Muscle layer of colon (tissue), 2 donors: ENCODE measurements at regions not wholly inside any gene's neighbourhood (a gene's known extent, or its start where the extent isn't known, plus 50 kb on each side); places are given as distances from the start of the nearest gene placed in this dataset.

Experiments used
- H3K27ac ChIP-seq: one replicate; pipeline ENCODE4 v1.7.0; 2013; ENCODE audit warnings: low read depth, mild to moderate bottlenecking, low read length, moderate library complexity
- H3K27me3 ChIP-seq, 2 donors: one replicate each; pipeline ENCODE4 v1.7.0; 2013; ENCODE audit warnings: low read length in 2 of 2, mild to moderate bottlenecking in 2 of 2; ENCODE audit not compliant: insufficient read depth in 2 of 2, control insufficient read depth in 1 of 2
- H3K36me3 ChIP-seq: one replicate; pipeline ENCODE4 v1.7.0; 2013; ENCODE audit warnings: mild to moderate bottlenecking, low read length; ENCODE audit not compliant: insufficient read depth
- H3K4me1 ChIP-seq: one replicate; pipeline ENCODE4 v1.7.0; 2013; ENCODE audit warnings: mild to moderate bottlenecking, low read length; ENCODE audit not compliant: insufficient read depth
- H3K4me3 ChIP-seq, 2 donors: one replicate each; pipeline ENCODE4 v1.7.0; 2013; ENCODE audit warnings: low read length in 2 of 2, low read depth in 1 of 2, mild to moderate bottlenecking in 1 of 2, moderate library complexity in 1 of 2
- H3K9ac ChIP-seq: one replicate; pipeline ENCODE4 v1.7.0; 2013; ENCODE audit warnings: low read length
- H3K9me3 ChIP-seq: one replicate; pipeline ENCODE4 v1.7.0; 2013; ENCODE audit warnings: mild to moderate bottlenecking, low read length
- donor health status: abdominal sarcoma.
- donor health status: Adenocarcinoma of cecum.

GRCh38 chr1:173276922-173277800 is 70.0 kb upstream of the TNFSF4 start:
- no peaks in the 10 kb centered on the region for H3K4me1 ChIP-seq
- H3K4me3 ChIP-seq, result no peak overlapping the region
- no peak overlapping the region for H3K9ac ChIP-seq
- H3K27me3 ChIP-seq, result no peaks in the 10 kb centered on the region
- no peaks in the 10 kb centered on the region for H3K9me3 ChIP-seq
- no peak overlapping the region for H3K27ac ChIP-seq
- H3K36me3 ChIP-seq, result no peaks in the 10 kb centered on the region

- H3K4me3 ChIP-seq, result no peak overlapping the region
- H3K36me3 ChIP-seq, result no peaks in the 10 kb centered on the region
- no peaks in the 10 kb centered on the region for H3K9me3 ChIP-seq
- H3K4me1 ChIP-seq, result no peaks in the 10 kb centered on the region
- H3K27ac ChIP-seq, result no peak overlapping the region
- no peaks in the 10 kb centered on the region for H3K27me3 ChIP-seq
- H3K9ac ChIP-seq, result no peak overlapping the region
Observed at GRCh38 chr1:173280899-173281660, 73.9 kb upstream of the TNFSF4 start.

GRCh38 chr1:173285048-173285447 is 77.9 kb upstream of the TNFSF4 start:
- Histone ChIP-seq H3K36me3 (no peaks in the 10 kb centered on the region), H3K4me1 (no peaks in the 10 kb centered on the region), H3K27ac (no peak overlapping the region), H3K9me3 (no peaks in the 10 kb centered on the region), H3K4me3 (no peak overlapping the region), H3K9ac (no peak overlapping the region), H3K27me3 (no peaks in the 10 kb centered on the region)

GRCh38 chr1:173287785-173288184 is 80.7 kb upstream of the TNFSF4 start:
- H3K4me1 ChIP-seq, result no peaks in the 10 kb centered on the region
- H3K9me3 ChIP-seq, result no peaks in the 10 kb centered on the region
- H3K4me3 ChIP-seq, result no peak overlapping the region
- no peaks in the 10 kb centered on the region for H3K36me3 ChIP-seq
- H3K9ac ChIP-seq, result no peak overlapping the region
- H3K27ac ChIP-seq, result no peak overlapping the region
- no peaks in the 10 kb centered on the region for H3K27me3 ChIP-seq

- H3K27me3 ChIP-seq, result no peaks in the 10 kb centered on the region
- no peak overlapping the region for H3K9ac ChIP-seq
- no peak overlapping the region for H3K27ac ChIP-seq
- no peak overlapping the region for H3K4me3 ChIP-seq
- H3K36me3 ChIP-seq, result no peaks in the 10 kb centered on the region
- H3K4me1 ChIP-seq, result peaks cover 22% of the 10 kb centered on the region
- H3K9me3 ChIP-seq, result no peaks in the 10 kb centered on the region
Observed at GRCh38 chr1:173293756-173294155, 86.6 kb upstream of the TNFSF4 start.

- no peak overlapping the region for H3K9ac ChIP-seq
- no peaks in the 10 kb centered on the region for H3K36me3 ChIP-seq
- peaks cover 22% of the 10 kb centered on the region for H3K4me1 ChIP-seq
- H3K27ac ChIP-seq, result no peak overlapping the region
- H3K4me3 ChIP-seq, result no peak overlapping the region
- H3K27me3 ChIP-seq, result no peaks in the 10 kb centered on the region
- H3K9me3 ChIP-seq, result no peaks in the 10 kb centered on the region
Observed at GRCh38 chr1:173294843-173295242, 87.7 kb upstream of the TNFSF4 start.

GRCh38 chr1:173295391-173295790 is 88.3 kb upstream of the TNFSF4 start:
- no peak overlapping the region for H3K9ac ChIP-seq
- no peaks in the 10 kb centered on the region for H3K27me3 ChIP-seq
- H3K9me3 ChIP-seq, result no peaks in the 10 kb centered on the region
- H3K36me3 ChIP-seq, result no peaks in the 10 kb centered on the region
- peaks cover 22% of the 10 kb centered on the region for H3K4me1 ChIP-seq
- H3K4me3 ChIP-seq, result no peak overlapping the region
- H3K27ac ChIP-seq, result no peak overlapping the region

- peaks cover 22% of the 10 kb centered on the region for H3K4me1 ChIP-seq
- H3K4me3 ChIP-seq, result no peak overlapping the region
- no peak overlapping the region for H3K27ac ChIP-seq
- H3K9me3 ChIP-seq, result no peaks in the 10 kb centered on the region
- H3K9ac ChIP-seq, result no peak overlapping the region
- no peaks in the 10 kb centered on the region for H3K27me3 ChIP-seq
- no peaks in the 10 kb centered on the region for H3K36me3 ChIP-seq
Observed at GRCh38 chr1:173295995-173296394, 88.9 kb upstream of the TNFSF4 start.

GRCh38 chr1:173297798-173298391 is 90.8 kb upstream of the TNFSF4 start:
- Histone ChIP-seq H3K27ac (no peak overlapping the region), H3K36me3 (no peaks in the 10 kb centered on the region), H3K9ac (no peak overlapping the region), H3K4me3 (no peak overlapping the region), H3K4me1 (peaks cover 22% of the 10 kb centered on the region), H3K27me3 (no peaks in the 10 kb centered on the region), H3K9me3 (no peaks in the 10 kb centered on the region)

GRCh38 chr1:173300061-173301044 is 93.2 kb upstream of the TNFSF4 start:
- H3K27ac ChIP-seq, result no peak overlapping the region
- no peak overlapping the region for H3K4me3 ChIP-seq
- no peak overlapping the region for H3K9ac ChIP-seq
- H3K36me3 ChIP-seq, result no peaks in the 10 kb centered on the region
- H3K27me3 ChIP-seq, result no peaks in the 10 kb centered on the region
- H3K9me3 ChIP-seq, result no peaks in the 10 kb centered on the region
- H3K4me1 ChIP-seq, result peaks cover 22% of the 10 kb centered on the region
